Progenitor cell of endocrine pancreas (in vitro differentiated cells): ENCODE measurements at regions not wholly inside any gene's neighbourhood (a gene's known extent, or its start where the extent isn't known, plus 50 kb on each side); places are given as distances from the start of the nearest gene placed in this dataset.

Source experiments
- DNase-seq: peaks from one replicate; pipeline ENCODE4 v3.0.0; 2021; ENCODE audit warnings: low spot score; ENCODE audit not compliant: unreplicated experiment
- H3K27ac Mint-ChIP-seq: 2 replicates; pipeline ENCODE4 v1.8.0; 2021; ENCODE audit warnings: mild to moderate bottlenecking, moderate library complexity, mixed read lengths
- H3K27me3 Mint-ChIP-seq: 2 replicates; pipeline ENCODE4 v1.8.0; 2021; ENCODE audit warnings: mixed read lengths
- H3K36me3 Mint-ChIP-seq: 2 replicates; pipeline ENCODE4 v1.8.0; 2022; ENCODE audit warnings: mixed read lengths; ENCODE audit not compliant: insufficient read depth
- H3K4me1 Mint-ChIP-seq: 2 replicates; pipeline ENCODE4 v1.8.0; 2021; ENCODE audit warnings: low read depth, mixed read lengths
- H3K4me3 Mint-ChIP-seq: 2 replicates; pipeline ENCODE4 v1.8.0; 2021; ENCODE audit warnings: low read depth, mild to moderate bottlenecking, moderate library complexity, mixed read lengths
- H3K9me3 Mint-ChIP-seq: 2 replicates; pipeline ENCODE4 v1.8.0; 2021; ENCODE audit warnings: low read depth, mixed read lengths
- CTCF ChIP-seq: fragments of 200-600 bp; sonication (generic); IDR thresholded peaks from one replicate; pipeline ENCODE4 v1.5.0; 2021; ENCODE audit warnings: antibody characterized with exemption, mild to moderate bottlenecking; ENCODE audit not compliant: unreplicated experiment

- H3K4me3 Mint-ChIP-seq = no peak overlapping the region
- no peak for TF ChIP-seq CTCF
- DNase-seq = no peak
- no peaks in the 10 kb centered on the region for H3K4me1 Mint-ChIP-seq
- H3K36me3 Mint-ChIP-seq = no peaks in the 10 kb centered on the region
- peaks cover 8% of the 10 kb centered on the region for H3K27me3 Mint-ChIP-seq
- H3K9me3 Mint-ChIP-seq = no peaks in the 10 kb centered on the region
- H3K27ac Mint-ChIP-seq = no peak overlapping the region
Measured at GRCh38 chr2:19800796-19801195, 101.0 kb downstream of the TTC32 start.

GRCh38 chr2:19799881-19800780 is 101.7 kb downstream of the TTC32 start:
- H3K4me3 Mint-ChIP-seq = no peak overlapping the region
- peaks cover 3% of the 10 kb centered on the region for H3K27me3 Mint-ChIP-seq
- no peak for TF ChIP-seq CTCF
- no peaks in the 10 kb centered on the region for H3K4me1 Mint-ChIP-seq
- DNase-seq = no peak
- no peaks in the 10 kb centered on the region for H3K9me3 Mint-ChIP-seq
- H3K27ac Mint-ChIP-seq = no peak overlapping the region
- H3K36me3 Mint-ChIP-seq = no peaks in the 10 kb centered on the region

- TF ChIP-seq CTCF = no peak
- H3K9me3 Mint-ChIP-seq = no peaks in the 10 kb centered on the region
- no peak for DNase-seq
- no peaks in the 10 kb centered on the region for H3K36me3 Mint-ChIP-seq
- H3K27me3 Mint-ChIP-seq = no peaks in the 10 kb centered on the region
- H3K4me1 Mint-ChIP-seq = no peaks in the 10 kb centered on the region
- no peak overlapping the region for H3K4me3 Mint-ChIP-seq
- no peak overlapping the region for H3K27ac Mint-ChIP-seq
Measured at GRCh38 chr2:19797871-19798270, 103.9 kb downstream of the TTC32 start.

GRCh38 chr2:19797243-19797810 is 104.5 kb downstream of the TTC32 start:
- Mint-ChIP-seq H3K9me3 (no peaks in the 10 kb centered on the region), H3K27ac (no peak overlapping the region), H3K4me3 (no peak overlapping the region), H3K36me3 (no peaks in the 10 kb centered on the region), H3K4me1 (no peaks in the 10 kb centered on the region), H3K27me3 (no peaks in the 10 kb centered on the region)
- DNase-seq = no peak
- TF ChIP-seq CTCF = no peak

- H3K4me3 Mint-ChIP-seq = no peak overlapping the region
- TF ChIP-seq CTCF = no peak
- H3K4me1 Mint-ChIP-seq = no peaks in the 10 kb centered on the region
- no peaks in the 10 kb centered on the region for H3K36me3 Mint-ChIP-seq
- DNase-seq = no peak
- no peaks in the 10 kb centered on the region for H3K27me3 Mint-ChIP-seq
- H3K27ac Mint-ChIP-seq = no peak overlapping the region
- no peaks in the 10 kb centered on the region for H3K9me3 Mint-ChIP-seq
Measured at GRCh38 chr2:19796035-19796695, 105.6 kb downstream of the TTC32 start.
